GM10266 (cell line): ENCODE measurements at regions not wholly inside any gene's neighbourhood (a gene's known extent, or its start where the extent isn't known, plus 50 kb on each side); places are given as distances from the start of the nearest gene placed in this dataset.

Source experiments
- DNase-seq: peaks from one replicate; pipeline ENCODE4 v3.0.0; 2012; ENCODE audit errors: extremely low spot score
- CTCF ChIP-seq: IDR thresholded peaks from 2 replicates; pipeline ENCODE4 v1.5.1; 2012; ENCODE audit warnings: mild to moderate bottlenecking, low read depth; ENCODE audit not compliant: control insufficient read depth, insufficient read depth; ENCODE audit errors: missing control alignments

- no peak for DNase-seq
- no peak for TF ChIP-seq CTCF
Measured at GRCh38 chr9:12958279-12958678, 183.5 kb downstream of the LURAP1L start.

DNA sequence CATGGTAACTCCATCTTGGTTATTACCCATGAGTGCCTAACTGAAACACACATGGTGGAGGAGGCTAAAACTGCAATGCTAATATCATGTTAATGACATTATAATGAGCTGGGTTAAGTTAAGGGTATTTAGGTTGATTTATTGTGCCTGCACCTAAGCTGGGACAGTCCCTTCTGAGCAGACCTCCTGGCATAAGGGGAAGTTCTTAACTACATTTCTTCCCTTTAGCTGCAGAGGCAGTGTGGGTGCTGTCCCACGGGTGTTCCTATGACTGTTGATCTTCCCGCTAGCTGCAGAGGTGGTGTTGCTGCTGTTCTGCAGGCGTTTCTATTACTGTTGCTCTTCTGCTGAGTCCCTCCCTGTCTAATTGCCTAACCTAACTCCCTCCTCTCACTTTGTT, 183.9 kb downstream of the LURAP1L start:
- DNase-seq: no peak
- no peak for TF ChIP-seq CTCF

- no peak for TF ChIP-seq CTCF
- DNase-seq: no peak
Measured at GRCh38 chr9:12961276-12961809, 186.5 kb downstream of the LURAP1L start.

GRCh38 chr9:12963537-12963936, 188.7 kb downstream of the LURAP1L start:
- TF ChIP-seq CTCF: no peak
- DNase-seq: no peak

DNA sequence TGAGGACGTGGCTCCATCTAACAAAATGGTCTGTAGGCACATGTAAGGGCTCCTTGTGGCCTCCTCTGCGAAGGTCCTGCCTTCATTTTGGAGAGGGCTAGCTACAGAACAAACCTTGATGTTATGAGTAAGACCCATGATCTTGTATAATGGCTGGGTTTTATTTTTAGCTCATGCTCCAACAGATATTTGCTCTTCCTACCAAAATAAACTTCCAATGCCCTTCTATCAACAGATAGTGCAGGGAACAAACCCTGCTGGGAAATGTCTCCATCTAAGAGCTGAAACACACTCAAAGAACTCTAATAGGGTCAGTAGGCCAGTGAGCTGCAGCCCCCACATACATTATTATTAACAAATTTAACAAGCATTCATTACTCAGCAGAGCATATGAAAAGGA, 189.5 kb downstream of the LURAP1L start:
- no peak for TF ChIP-seq CTCF
- no peak for DNase-seq

DNA sequence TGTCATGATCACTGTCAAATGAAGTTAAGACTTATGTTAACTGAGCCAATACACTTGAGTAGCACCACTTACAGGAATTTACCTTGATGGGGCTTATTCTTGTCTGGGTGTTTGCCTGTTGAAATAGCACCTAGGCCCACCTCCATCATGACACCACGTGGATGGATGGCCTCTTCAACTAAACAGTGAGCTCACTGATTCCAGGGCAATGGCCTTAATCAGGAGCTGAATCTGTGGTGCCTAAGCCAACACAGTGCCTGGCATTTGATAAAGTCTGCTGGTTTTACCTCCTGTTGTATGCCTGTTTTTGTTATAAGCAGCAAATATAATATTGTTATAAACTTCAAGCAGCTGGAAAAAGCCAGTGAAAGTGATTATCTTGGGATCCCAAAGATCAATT, 190.5 kb downstream of the LURAP1L start:
- no peak for TF ChIP-seq CTCF
- DNase-seq: no peak

GRCh38 chr9:12968093-12968492, 193.3 kb downstream of the LURAP1L start:
- TF ChIP-seq CTCF: no peak
- DNase-seq: no peak
